HCT116 (cell line): ENCODE measurements at regions not wholly inside any gene's neighbourhood (a gene's known extent, or its start where the extent isn't known, plus 50 kb on each side); places are given as distances from the start of the nearest gene placed in this dataset.

Source experiments
- ATAC-seq: fragments of 200-7000 bp; cut with Tn5 transposase; 2 replicates; pipeline ENCODE4 v1.9.1; 2020; ENCODE audit warnings: mild to moderate bottlenecking, moderate library complexity
- BruUV-seq: library from RNA; stranded (reverse); fragments of 400-500 nt; replicated peaks from 2 replicates; lab custom pipeline; 2021; lab: Mats Ljungman, UMichigan
- CTCF ChIA-PET: fragments of 300-600 bp; sonication (Branson Sonifier 250); formaldehyde crosslinking; loops from one replicate; lab custom pipeline; 2021; ENCODE audit warnings: antibody characterized with exemption; lab: Charles Lee
- POLR2A ChIA-PET: fragments of 300-600, 350-600 bp; sonication (Branson Sonifier 250); formaldehyde crosslinking; loops from one replicate; lab custom pipeline; 2021; ENCODE audit warnings: antibody characterized with exemption; lab: Charles Lee
- RAD21 ChIA-PET, 2 experiments: fragments of 300-600 bp; sonication (Branson Sonifier 250); formaldehyde crosslinking; loops; one replicate each; lab custom pipeline; 2023; ENCODE audit warnings: low total read pairs in 2 of 2; ENCODE audit not compliant: uncharacterized antibody in 2 of 2, unreplicated experiment in 2 of 2, low non-redundant PET in 1 of 2; lab: Charles Lee
- DNase-seq: peaks from one replicate; pipeline ENCODE4 v3.0.0-alpha.2; 2010; ENCODE audit warnings: low read depth, low spot score
- H2AFZ ChIP-seq: fragments of 200-600 bp; shearing (Covaris generic), sonication (generic); 2 replicates; pipeline ENCODE4 v1.6.1; 2017; ENCODE audit warnings: low read depth, mixed run types, mixed read lengths, antibody characterized with exemption, low read length; ENCODE audit not compliant: poor library complexity, severe bottlenecking
- H3K27ac ChIP-seq: 2 replicates; pipeline ENCODE4 v1.5.1; 2012; ENCODE audit warnings: low read depth, low read length
- H3K27me3 ChIP-seq: fragments of 200-600 bp; sonication (generic); 2 replicates; pipeline ENCODE4 v1.6.1; 2016; ENCODE audit warnings: mixed run types, low read length, mixed read lengths; ENCODE audit not compliant: insufficient read depth
- H3K36me3 ChIP-seq, 2 experiments: fragments of 200-500 bp in 1 of 2; fragments of 200-600 bp in 1 of 2; sonication (Bioruptor generic) in 1 of 2; sonication (generic) in 1 of 2; 2 replicates each; pipeline versions ENCODE4 v1.5.1 to v1.6.1; 2014 to 2016; ENCODE audit warnings: low read length in 2 of 2, inconsistent platforms in 1 of 2, mixed read lengths in 1 of 2, mixed run types in 1 of 2; ENCODE audit not compliant: insufficient read depth in 2 of 2, control insufficient read depth in 1 of 2
- H3K4me1 ChIP-seq, 2 experiments: fragments of 200-600 bp in 1 of 2; sonication (generic) in 1 of 2; 2 replicates each; pipeline versions ENCODE4 v1.5.1 to v1.6.1; 2012 to 2017; ENCODE audit warnings: low read length in 2 of 2, inconsistent platforms in 1 of 2, mild to moderate bottlenecking in 1 of 2, mixed read lengths in 1 of 2, mixed run types in 1 of 2, moderate library complexity in 1 of 2; ENCODE audit not compliant: insufficient read depth in 2 of 2, control insufficient read depth in 1 of 2
- H3K4me2 ChIP-seq: fragments of 200-600 bp; sonication (generic); 2 replicates; pipeline ENCODE4 v1.6.1; 2017; ENCODE audit warnings: mixed run types, low read length, mixed read lengths
- H3K4me3 ChIP-seq, 2 experiments: fragments of 200-600 bp in 1 of 2; sonication (generic) in 1 of 2; replicated peaks in 1 of 2; 2 replicates each; pipeline ENCODE4 v1.5.1; 2011 to 2016; ENCODE audit warnings: low read length in 2 of 2, control low read depth in 1 of 2, low read depth in 1 of 2, mild to moderate bottlenecking in 1 of 2, mixed read lengths in 1 of 2, mixed run types in 1 of 2
- H3K79me2 ChIP-seq: fragments of 200-600 bp; sonication (generic); 2 replicates; pipeline ENCODE4 v1.6.1; 2017; ENCODE audit warnings: mild to moderate bottlenecking, mixed run types, low read length, moderate library complexity, mixed read lengths; ENCODE audit not compliant: insufficient read depth
- H3K9ac ChIP-seq: fragments of 200-600 bp; sonication (generic); 2 replicates; pipeline ENCODE4 v1.6.1; 2016; ENCODE audit warnings: low read length, mixed read lengths
- H3K9me2 ChIP-seq: fragments of 200-600 bp; sonication (generic), shearing (Covaris generic); 2 replicates; pipeline ENCODE4 v1.6.1; 2017; ENCODE audit warnings: mixed run types, mild to moderate bottlenecking, moderate library complexity; ENCODE audit not compliant: insufficient read depth
- H3K9me3 ChIP-seq, 2 experiments: fragments of 200-500 bp in 1 of 2; fragments of 200-600 bp in 1 of 2; sonication (Bioruptor generic) in 1 of 2; sonication (generic) in 1 of 2; 2 replicates each; pipeline ENCODE4 v1.6.1; 2014 to 2017; ENCODE audit warnings: low read length in 2 of 2, mixed read lengths in 2 of 2, inconsistent platforms in 1 of 2, low read depth in 1 of 2, mild to moderate bottlenecking in 1 of 2, mixed run types in 1 of 2, moderate library complexity in 1 of 2; ENCODE audit not compliant: control insufficient read depth in 1 of 2, insufficient read depth in 1 of 2
- H4K20me1 ChIP-seq: fragments of 200-600 bp; sonication (generic), shearing (Covaris generic); 2 replicates; pipeline ENCODE4 v1.6.1; 2017; ENCODE audit warnings: mixed run types, mild to moderate bottlenecking, moderate library complexity; ENCODE audit not compliant: insufficient read depth
- EGR1 ChIP-seq: IDR thresholded peaks from 2 replicates; pipeline ENCODE4 v1.6.1; 2012; ENCODE audit warnings: low read depth
- EZH2 ChIP-seq: fragments of 200-600 bp; sonication (generic); IDR thresholded peaks from 2 replicates; pipeline ENCODE4 v1.6.1; 2017; ENCODE audit warnings: antibody characterized with exemption, mixed run types
- JUND ChIP-seq: IDR thresholded peaks from 2 replicates; pipeline ENCODE4 v1.6.1; 2012
- MAX ChIP-seq: IDR thresholded peaks from 2 replicates; pipeline ENCODE4 v1.6.1; 2012
- RAD21 ChIP-seq: IDR thresholded peaks from 2 replicates; pipeline ENCODE4 v1.6.1; 2012; ENCODE audit warnings: low read depth, mild to moderate bottlenecking
- REST ChIP-seq: IDR thresholded peaks from 2 replicates; pipeline ENCODE4 v1.6.1; 2012; ENCODE audit warnings: low read depth
- SP1 ChIP-seq: IDR thresholded peaks from 2 replicates; pipeline ENCODE4 v1.6.1; 2012; ENCODE audit warnings: low read depth
- intact Hi-C: fragments of 100-400 bp; cut with micrococcal nuclease; formaldehyde crosslinking; loops from 2 replicates; pipeline ENCODE4 v1.10.0; 2022

GRCh38 chr17:72423286-72423589 is 302.4 kb downstream of the SOX9 start:
- Histone ChIP-seq H4K20me1 (no peaks in the 10 kb centered on the region), H3K9me2 (no peaks in the 10 kb centered on the region), H3K4me3 (peak overlapping the region in 1 of 2 experiments; percentile 47; a peak in 2 of 4 replicates), H3K36me3 (peaks cover 0 to 17% of the 10 kb centered on the region in 2 experiments; a peak in 2 of 4 replicates), H3K4me1 (peaks cover 62 to 93% of the 10 kb centered on the region in 2 experiments)
- RAD21 ChIA-PET, result interaction anchor here (0.7 to 1.4 kb wide), 3 partner anchors 16 to 302 kb away, joined by 3 to 5 read pairs (median 3); partner anchors contain the start of gene SOX9 (in 1 of the 2)
- intact Hi-C loops, result loop anchor here (2.0 kb wide), 1 partner anchor 30 kb away; no protein-coding TSS in a partner anchor
- 0 out of 2 replicates have a peak, but pooled peaks have one; percentile 0 for TF ChIP-seq MAX
- TF ChIP-seq EZH2, result no peak
- TF ChIP-seq, all 23 proteins: peak for 1
- H2AFZ ChIP-seq, result no peak overlapping the region
- no TSS peak for BruUV-seq
- peak overlapping the region; percentile 78 for H3K27ac ChIP-seq
- peak overlapping the region; percentile 64 for H3K9ac ChIP-seq
- POLR2A ChIA-PET, result interaction anchor here (0.9 to 1.5 kb wide), 8 partner anchors 9 to 302 kb away, joined by 3 to 8 read pairs (median 4); partner anchors contain the start of gene SOX9
- CTCF ChIA-PET, result interaction anchor here (0.8 to 2.9 kb wide), 4 partner anchors 8 to 1656 kb away, joined by 3 to 16 read pairs (median 4); no protein-coding TSS in a partner anchor
- DNase-seq (no peak), ATAC-seq (no peak; the same call in 1 of the 2 replicates)
- peaks cover 33% of the 10 kb centered on the region; the same call in 1 of the 2 replicates for H3K79me2 ChIP-seq
- peaks cover 1 to 10% of the 10 kb centered on the region in 2 experiments; a peak in 3 of 4 replicates for H3K9me3 ChIP-seq
- H3K27me3 ChIP-seq, result no peaks in the 10 kb centered on the region
- peak overlapping the region; percentile 85 for H3K4me2 ChIP-seq

- H3K9ac ChIP-seq, result 0 out of 2 replicates have a peak overlapping the region, but pooled peaks have one; percentile 64
- ChIA-PET CTCF (interaction anchor here (1.2 to 1.5 kb wide), 2 partner anchors 32 to 1657 kb away, joined by 3 to 4 read pairs; no protein-coding TSS in a partner anchor), POLR2A (interaction anchor here (1.0 kb wide), 1 partner anchor 9 kb away, joined by 5 read pairs; no protein-coding TSS in a partner anchor), RAD21 (interaction anchor here (0.7 to 1.4 kb wide), 2 partner anchors 39 to 303 kb away, joined by 4 to 5 read pairs; partner anchors contain the start of gene SOX9 (in 1 of the 2))
- H3K36me3 ChIP-seq, result peaks cover 0 to 13% of the 10 kb centered on the region in 2 experiments; a peak in 2 of 4 replicates
- peaks cover 62 to 98% of the 10 kb centered on the region in 2 experiments for H3K4me1 ChIP-seq
- peak overlapping the region; percentile 78 for H3K27ac ChIP-seq
- H3K4me3 ChIP-seq, result no peak overlapping the region
- no TSS peak for BruUV-seq
- H3K27me3 ChIP-seq, result no peaks in the 10 kb centered on the region
- H4K20me1 ChIP-seq, result no peaks in the 10 kb centered on the region
- peaks cover 33% of the 10 kb centered on the region; the same call in 1 of the 2 replicates for H3K79me2 ChIP-seq
- peaks cover 0 to 5% of the 10 kb centered on the region in 2 experiments; a peak in 2 of 4 replicates for H3K9me3 ChIP-seq
- no peaks in the 10 kb centered on the region for H3K9me2 ChIP-seq
- no peak for TF ChIP-seq RAD21
- no peak for TF ChIP-seq JUND
- TF ChIP-seq REST, result no peak
- TF ChIP-seq SP1, result no peak
- TF ChIP-seq EGR1, result no peak
- DNase-seq (no peak), ATAC-seq (no peak)
- H3K4me2 ChIP-seq, result peak overlapping the region; percentile 85
- H2AFZ ChIP-seq, result no peak overlapping the region
- intact Hi-C loops, result loop anchor here (2.0 kb wide), 1 partner anchor 31 kb away; no protein-coding TSS in a partner anchor
Observed at GRCh38 chr17:72423718-72424117, 302.9 kb downstream of the SOX9 start.
